GM19468 (cell line): ENCODE measurements at regions not wholly inside any gene's neighbourhood (a gene's known extent, or its start where the extent isn't known, plus 50 kb on each side); places are given as distances from the start of the nearest gene placed in this dataset.

ENCODE experiments used
- ATAC-seq: cut with Tn5 transposase; IDR thresholded peaks from one replicate; pipeline ENCODE4 v1.9.1; 2021; ENCODE audit warnings: mild to moderate bottlenecking, moderate library complexity, moderate number of reproducible peaks; ENCODE audit not compliant: unreplicated experiment; ENCODE audit errors: extremely low read depth

- ATAC-seq: no peak
These were observed 158.5 kb upstream of the RTL1 start for GRCh38 chr14:101062065-101062450.

DNA sequence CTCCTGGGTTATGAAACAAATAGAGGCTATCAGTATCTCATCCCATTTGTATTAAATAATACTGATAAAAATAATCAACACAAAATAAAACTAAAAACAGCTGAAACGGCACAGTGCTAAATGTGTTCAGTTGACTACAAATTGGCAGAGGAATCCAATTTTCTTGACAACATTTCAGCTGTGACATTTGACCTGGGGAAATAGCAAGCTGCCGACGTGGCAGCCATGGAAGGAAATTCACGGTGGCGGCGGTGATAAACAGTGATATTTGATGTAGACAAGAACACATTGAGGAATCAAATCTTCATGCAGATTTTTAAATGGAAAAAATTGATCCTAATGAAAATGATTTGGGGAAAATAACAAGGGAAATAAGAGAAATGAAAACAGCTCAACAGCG lies 159.1 kb upstream of the RTL1 start:
- no peak for ATAC-seq

GRCh38 chr14:101063121-101063520 lies 159.6 kb upstream of the RTL1 start:
- ATAC-seq: no peak

- no peak for ATAC-seq
These were observed 160.7 kb upstream of the RTL1 start for GRCh38 chr14:101064121-101064661.

DNA sequence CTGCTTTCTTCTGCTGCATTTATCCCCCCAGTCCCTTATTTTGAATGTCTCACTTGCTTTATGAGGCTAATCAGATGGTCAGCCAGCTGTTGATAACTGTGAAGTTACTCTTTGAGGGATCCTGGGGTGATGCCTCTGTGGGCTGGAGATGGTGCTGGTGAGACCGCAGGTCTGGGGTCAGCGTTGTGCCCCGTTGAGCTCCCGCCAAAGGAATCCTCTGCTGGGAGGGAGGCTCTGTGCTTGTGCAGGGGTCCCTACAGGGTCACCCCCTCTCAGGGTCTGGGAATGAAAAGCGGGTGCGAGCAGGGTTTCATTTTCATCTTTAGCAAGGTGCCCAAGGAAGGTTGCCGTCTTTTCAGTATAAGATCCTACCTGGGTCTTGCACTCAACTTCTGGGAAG lies 161.2 kb upstream of the RTL1 start:
- ATAC-seq: no peak

DNA sequence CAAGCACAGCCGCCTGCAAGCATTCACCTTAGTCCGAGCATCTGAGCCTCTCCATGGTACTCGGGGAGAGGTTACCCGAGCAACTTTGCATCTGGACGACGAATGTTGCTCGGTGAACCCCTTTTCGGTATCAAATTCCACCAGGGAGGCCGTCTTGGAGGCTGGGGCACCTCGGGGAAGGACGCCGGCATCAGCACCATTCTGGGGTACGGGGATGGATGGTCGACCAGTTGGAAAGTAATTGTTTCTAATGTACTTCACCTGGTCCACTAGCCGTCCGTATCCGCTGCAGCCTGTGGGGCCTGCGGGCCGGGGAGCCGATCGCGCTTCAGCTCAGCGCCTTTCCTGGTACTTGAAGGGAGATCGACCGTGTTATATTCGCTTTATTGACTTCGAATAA lies 161.7 kb upstream of the RTL1 start:
- ATAC-seq: no peak

- ATAC-seq: no peak
These were observed 162.5 kb upstream of the RTL1 start for GRCh38 chr14:101065696-101066694.

- no peak for ATAC-seq
These were observed 163.4 kb upstream of the RTL1 start for GRCh38 chr14:101066826-101067510.

DNA sequence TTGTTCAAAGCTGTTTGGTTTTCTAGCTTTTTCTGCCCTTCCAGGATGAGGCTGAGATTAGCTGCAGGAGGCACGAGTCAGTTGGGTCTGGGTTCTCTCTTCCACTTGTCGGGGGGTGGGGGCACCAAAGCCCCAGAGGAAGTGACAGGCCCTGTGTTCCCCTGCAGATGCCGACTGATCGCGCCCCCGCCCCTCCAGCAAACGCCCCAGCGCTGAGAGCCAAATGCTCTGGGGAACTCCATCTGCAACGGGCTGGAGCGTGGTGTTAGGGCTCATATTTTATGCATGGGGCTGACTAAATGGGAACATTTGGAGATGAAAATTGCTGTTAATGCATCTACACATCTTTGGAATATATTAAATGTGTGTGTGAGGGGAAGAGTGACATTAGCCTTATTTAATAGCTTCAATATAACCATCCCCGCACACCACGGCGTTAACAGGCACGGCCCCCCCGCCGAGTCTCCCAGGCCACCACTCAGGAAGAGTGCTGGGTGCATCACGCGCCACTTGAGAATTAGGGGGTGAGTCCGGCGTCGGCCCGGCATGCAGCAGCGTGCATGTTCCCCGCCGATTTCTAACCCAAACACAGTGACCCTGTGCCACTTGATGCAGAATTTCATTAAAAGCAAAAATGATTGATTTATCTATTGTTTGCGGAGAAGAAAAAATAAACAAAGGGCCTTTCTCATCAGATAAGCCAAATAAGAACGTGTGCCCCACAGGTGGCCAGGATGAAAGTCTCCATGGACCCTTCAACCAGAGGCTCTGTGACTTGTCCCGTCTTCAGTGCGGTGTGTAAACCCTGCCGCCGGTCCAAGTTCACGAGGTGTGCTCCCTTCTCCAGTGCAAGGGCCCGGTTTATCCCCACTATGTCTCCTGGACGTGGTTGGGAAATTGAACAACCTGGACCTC lies 165.0 kb upstream of the RTL1 start:
- no peak for ATAC-seq

GRCh38 chr14:101069228-101069549 lies 165.7 kb upstream of the RTL1 start:
- no peak for ATAC-seq

DNA sequence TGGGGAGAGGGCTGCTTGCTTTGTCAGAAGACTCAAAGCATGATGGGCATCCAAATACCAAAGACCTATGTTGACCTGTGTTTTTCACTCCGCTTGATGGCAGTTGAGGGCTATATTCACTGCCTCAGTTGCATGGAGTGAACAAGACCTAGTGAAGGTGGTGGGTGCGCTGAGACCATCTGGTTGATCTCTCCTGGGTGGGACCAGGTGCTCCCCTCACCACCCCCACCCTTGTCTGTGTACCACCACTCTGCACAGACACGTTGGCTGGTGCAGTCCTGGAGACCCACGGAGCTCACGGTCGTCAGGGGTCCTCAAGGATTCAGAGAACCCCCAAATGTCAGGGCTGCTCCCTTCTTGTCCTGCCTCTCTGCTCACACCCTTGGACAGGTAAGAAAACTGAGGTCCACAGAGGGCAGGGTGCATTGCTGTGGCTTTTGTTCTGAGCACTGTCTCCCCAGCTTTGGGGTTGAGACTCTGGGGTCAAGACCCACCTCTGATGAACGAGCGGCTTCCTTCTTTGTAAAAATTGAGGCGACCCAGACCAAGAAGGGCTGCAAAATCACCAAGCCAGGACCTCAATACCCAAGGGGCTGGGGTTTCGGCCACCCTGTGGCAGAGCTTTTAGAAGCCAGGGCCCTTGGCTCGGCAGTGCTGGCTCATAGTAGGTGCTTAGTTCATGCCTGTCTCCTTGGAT lies 166.3 kb upstream of the RTL1 start:
- no peak for ATAC-seq

GRCh38 chr14:101070540-101071492 lies 167.3 kb upstream of the RTL1 start:
- no peak for ATAC-seq

GRCh38 chr14:101071493-101071906 lies 168.0 kb upstream of the RTL1 start:
- no peak for ATAC-seq

DNA sequence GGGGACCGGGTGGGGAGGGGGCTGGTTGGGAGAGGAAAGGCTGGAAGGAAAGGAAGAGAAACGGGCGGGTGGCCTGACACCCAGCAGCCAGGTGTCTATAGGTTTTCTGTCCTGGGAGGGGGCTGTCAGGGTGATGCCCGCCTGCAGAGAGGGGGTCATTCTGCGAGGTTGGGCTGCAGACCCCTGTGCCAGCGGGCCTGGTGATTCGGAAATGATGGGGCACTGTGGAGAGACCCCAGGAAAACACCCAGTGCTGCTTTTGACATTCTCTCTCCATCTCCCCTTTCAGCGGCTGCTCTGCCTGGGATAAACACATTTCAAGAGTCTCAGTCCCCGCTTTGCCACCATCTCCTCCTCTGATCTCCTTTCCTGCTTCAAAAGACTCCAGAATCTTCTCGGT lies 168.5 kb upstream of the RTL1 start:
- ATAC-seq: no peak

DNA sequence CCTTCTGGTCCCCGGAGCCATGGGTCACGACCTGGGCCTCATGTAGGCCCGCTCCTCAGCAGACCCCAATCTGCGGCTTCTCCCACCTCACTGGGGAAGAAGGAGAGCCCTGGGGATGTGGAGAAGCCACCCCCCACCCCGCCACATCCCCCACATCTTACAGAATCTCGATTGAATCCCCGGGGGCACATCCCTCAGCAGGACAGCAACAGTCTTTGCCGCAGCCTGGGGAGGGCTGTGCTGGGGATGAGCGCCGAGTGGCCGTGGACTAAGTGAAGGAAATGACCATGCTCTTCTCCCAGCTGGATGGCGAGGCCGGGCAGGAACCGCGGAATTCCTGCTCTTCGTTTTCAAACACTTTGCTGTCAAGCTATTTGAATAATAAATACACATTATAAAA lies 169.0 kb upstream of the RTL1 start:
- no peak for ATAC-seq

- peak; percentile 64 for ATAC-seq
These were observed 169.5 kb upstream of the RTL1 start for GRCh38 chr14:101072945-101073597.

GRCh38 chr14:101073598-101073965 lies 170.1 kb upstream of the RTL1 start:
- ATAC-seq: no peak
